ENCODE measurements at regions not wholly inside any gene's neighbourhood (a gene's known extent, or its start where the extent isn't known, plus 50 kb on each side); places are given as distances from the start of the nearest gene placed in this dataset.

DNA sequence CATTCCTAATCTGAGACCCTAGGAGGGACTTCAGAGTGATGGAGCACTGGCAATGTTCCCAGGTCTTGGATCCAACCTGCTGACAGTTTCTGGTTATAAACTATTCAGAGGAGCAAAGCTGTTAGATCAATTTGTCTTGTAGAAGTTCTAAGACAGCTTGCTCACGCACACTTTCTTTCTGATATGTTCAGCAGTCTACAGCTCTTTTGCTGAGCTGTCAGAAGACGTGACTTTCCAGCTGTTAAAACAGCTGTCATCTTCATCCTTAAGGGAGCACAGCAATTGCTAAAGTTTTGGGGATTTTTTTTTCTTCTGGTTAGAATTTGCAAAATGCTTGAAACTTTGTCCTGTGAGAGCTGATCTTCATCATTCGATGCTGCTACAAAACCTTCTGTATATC is 823.1 kb downstream of the SORCS1 start:
- TF ChIP-seq, protein P1, sequence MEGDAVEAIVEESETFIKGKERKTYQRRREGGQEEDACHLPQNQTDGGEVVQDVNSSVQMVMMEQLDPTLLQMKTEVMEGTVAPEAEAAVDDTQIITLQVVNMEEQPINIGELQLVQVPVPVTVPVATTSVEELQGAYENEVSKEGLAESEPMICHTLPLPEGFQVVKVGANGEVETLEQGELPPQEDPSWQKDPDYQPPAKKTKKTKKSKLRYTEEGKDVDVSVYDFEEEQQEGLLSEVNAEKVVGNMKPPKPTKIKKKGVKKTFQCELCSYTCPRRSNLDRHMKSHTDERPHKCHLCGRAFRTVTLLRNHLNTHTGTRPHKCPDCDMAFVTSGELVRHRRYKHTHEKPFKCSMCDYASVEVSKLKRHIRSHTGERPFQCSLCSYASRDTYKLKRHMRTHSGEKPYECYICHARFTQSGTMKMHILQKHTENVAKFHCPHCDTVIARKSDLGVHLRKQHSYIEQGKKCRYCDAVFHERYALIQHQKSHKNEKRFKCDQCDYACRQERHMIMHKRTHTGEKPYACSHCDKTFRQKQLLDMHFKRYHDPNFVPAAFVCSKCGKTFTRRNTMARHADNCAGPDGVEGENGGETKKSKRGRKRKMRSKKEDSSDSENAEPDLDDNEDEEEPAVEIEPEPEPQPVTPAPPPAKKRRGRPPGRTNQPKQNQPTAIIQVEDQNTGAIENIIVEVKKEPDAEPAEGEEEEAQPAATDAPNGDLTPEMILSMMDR (IDR thresholded peaks at IDR 0.05; ENCODE audit: low read depth, low read length, poor library complexity, severe bottlenecking): no peak
- TF ChIP-seq EZH2phosphoT487 (IDR thresholded peaks at IDR 0.05; ENCODE audit: borderline replicate concordance, low read length): no peak
